UCSD-AML1 (cell line): ENCODE measurements at regions not wholly inside any gene's neighbourhood (a gene's known extent, or its start where the extent isn't known, plus 50 kb on each side); places are given as distances from the start of the nearest gene placed in this dataset.

ENCODE experiments used
- DNase-seq: peaks from one replicate; lab custom pipeline; 2025; ENCODE audit not compliant: unreplicated experiment; lab: John Stamatoyannopoulos, UW

DNA sequence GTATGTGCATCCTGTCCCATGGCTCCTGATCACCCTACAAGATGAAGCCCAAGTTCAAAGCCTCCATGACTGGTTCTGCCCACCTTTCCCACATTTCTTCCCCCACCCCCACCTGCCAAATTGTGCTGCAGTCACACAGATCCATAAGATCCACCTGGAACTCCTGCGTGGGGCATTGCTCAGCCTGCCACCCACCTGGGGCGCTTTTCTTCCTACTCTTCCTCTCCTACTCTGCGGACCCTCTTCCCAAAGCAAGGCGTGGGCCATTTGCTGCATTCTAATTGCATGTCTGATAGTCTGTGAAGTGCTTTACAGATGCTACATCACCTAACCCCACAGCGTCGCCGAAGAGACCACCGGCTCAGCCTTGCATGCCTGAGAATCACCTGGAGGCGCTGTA is 402.4 kb upstream of the ID2 start:
- no peak for DNase-seq

DNA sequence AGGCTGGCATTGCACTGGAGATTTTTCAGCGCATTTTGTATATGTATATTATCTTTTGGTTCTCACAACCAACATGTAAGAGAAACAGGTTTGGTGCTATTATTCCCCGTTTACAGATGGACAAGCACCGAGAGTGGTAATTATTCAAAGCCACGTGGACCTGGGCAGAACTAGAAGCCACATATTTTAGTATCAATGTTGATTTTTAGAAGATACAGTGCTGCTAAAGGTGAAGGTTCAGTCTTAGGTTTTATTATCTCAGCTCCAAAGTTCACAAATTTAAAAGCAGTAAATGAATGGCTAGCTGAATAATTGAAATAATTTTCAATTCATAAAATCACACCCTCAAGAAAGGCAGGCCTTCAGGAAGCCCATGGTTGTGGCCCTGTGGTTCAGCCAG is 400.6 kb upstream of the ID2 start:
- DNase-seq = no peak

DNA sequence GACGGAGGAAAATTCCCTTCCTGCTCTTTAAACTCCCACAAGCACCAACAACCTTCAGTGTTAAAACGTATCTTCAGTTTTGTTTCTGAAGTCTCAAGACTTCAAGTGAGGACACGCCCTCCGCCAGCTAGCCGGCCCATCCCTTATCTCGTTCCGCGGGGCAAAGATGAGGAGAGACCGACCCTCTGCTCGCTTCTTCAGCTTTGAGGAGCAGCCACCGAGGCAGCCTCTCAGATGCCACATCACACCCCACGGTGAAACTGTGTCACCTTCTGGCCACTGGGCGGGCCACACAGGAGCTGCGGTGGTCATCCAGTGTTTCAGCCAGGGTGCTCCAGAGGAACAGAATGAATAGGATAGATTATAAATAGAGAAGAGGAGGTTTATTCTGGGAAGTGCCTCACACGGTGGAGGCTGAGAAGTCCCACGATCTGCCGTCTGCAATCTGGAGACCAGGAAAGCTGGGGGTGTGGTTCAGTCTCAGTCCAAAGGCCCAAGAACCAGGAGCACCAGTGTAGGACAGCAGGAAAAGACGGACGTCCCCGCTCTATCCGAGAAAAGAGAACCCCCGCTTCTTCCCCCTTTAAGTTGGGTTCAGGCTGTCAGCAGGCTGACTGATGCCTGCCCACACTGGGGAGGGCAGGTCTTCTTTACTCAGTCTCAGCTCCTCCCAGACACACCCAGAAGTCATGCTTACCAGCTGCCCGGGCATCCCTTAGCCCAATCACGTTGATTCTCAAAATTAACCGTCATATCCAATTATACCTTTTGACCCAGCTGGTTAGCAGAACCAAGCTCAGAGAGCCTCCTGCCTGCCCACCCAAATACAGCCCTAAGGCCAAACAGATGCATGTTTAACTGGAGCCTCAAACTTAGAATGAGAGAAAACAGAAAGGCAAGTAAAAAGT is 399.7 kb upstream of the ID2 start:
- DNase-seq = no peak

DNA sequence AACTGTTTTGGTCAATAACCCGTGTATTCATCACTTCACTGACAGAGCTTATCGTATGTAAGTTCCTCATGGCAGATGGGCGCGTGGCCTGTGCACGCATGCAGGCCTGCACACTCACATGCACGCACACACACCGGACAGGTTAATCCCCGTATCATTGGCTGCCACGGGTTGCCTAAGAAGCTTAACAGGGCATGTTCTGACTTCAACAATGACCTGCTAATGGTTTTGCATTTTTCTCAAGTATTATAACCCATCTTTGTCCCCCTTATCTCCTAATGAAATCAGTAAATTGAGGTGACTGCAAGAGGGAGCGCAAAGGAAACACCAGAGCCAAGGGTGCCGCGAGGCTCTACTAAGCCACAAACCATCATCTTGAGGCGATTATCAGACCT is 399.0 kb upstream of the ID2 start:
- DNase-seq = no peak

DNA sequence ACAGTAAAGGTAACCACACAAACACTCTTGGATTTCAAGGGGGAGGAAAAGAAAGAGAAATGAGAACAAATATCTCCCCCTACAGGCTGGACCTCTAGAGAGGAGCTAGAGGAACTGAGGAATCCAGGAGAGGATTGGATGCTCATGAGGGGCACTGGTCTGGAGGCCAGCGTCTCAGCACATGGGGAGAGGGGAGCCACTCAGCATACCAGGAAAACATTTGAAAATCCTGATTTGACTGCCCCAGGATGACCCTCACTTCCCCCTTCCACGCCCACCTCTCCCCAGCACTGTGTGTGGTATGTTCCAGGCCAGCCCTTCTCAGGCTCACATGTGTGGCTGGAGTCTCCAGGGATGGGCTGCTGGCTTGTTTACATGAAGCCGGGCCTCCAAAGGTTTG is 396.8 kb upstream of the ID2 start:
- no peak for DNase-seq

DNA sequence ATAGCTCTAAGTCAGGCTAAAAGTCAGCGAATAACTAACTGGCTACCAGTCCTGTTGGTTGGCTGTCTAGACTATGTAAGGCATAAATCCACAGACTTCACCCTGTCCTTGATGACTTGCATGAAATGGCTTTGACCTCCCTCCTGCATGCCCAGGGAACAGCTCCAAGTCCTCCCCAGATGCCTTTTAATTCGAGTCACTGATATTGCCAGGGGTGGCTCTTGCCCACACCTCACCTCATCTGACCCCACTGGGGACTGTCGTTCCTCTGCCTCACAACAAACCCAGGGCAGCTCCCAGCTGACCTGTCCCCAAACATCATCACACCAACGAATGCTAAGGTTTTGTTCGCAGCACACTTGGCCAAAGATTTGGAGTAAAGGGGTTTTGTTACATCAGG is 396.0 kb upstream of the ID2 start:
- DNase-seq = no peak

DNA sequence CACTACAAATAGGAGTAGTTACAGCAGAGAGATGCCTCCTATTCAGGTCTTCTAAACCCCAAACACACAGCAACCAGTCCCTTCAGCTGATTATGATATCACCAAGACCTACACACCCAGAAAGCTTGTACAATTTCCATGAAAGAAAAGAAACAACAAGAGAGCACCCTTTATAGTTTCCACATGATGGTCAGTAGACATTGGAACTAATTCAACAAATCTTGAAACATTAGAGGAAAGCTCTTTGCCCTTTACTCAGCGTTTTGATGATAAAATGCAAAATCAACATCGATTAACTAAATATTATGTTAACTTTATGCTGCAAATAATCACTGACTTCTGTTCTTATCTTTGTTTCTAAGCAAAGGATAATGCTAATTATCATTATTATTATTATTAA is 393.6 kb upstream of the ID2 start:
- DNase-seq = no peak

DNA sequence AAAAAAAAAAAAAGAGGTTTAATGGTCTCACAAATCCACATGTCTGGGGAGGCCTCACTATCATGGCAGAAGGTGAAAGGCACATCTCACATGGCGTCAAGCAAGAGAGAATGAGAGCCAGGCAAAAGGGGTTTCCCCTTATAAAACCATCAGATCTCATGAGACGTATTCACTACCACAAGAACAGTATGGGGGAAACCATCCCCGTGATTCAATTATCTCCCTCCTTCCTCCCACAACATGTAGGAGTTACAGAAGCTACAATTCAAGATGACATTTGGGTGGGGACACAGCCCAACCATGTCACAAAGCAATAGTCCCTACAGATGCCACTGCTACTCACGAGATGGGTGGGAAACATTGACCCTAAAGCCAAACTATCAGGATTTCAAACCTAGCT is 392.7 kb upstream of the ID2 start:
- DNase-seq = no peak

DNA sequence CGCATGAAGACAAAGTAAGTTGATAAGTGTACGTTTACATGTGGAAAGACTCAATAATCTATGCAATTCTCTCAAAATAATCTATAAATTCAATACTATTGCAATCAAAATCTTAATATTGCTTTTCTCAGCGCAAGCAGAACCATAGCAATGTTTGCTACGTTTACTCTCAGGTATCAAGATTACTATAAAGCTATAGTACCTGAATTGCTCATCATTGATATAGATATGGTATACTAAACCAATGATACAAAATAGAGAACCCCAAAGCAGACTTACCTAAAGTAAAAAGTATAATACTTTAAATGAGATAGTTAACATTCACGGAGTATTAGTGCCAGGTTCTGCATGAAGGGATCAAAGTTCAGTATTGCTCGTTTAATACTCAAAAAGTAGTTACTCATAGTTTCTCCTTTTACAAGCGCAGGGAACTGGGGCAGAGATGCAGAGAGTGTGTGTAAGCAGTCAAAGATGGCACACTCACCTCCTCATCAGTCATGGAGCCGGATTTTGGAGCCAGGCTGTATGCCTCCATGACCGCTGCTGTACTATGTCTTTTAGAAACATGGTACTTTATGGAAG is 391.0 kb upstream of the ID2 start:
- no peak for DNase-seq

DNA sequence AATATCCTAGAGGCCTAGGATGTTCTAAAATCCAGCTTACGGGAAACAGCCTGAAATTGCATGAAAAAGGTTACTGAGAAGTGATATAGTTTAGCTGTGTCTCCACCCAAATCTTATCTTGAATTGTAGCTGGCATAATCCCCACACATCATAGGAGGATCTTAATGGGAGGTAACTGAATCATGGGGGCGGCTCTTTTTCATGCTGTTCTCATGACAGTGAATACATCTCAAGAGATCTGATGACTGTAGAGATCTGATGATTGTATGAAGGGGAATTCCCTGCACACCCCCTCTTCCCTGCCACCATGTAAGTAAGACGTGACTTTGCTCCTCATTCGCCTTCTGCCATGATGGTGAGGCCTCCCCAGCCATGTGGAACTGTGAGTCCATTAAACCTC is 385.6 kb upstream of the ID2 start:
- no peak for DNase-seq

DNA sequence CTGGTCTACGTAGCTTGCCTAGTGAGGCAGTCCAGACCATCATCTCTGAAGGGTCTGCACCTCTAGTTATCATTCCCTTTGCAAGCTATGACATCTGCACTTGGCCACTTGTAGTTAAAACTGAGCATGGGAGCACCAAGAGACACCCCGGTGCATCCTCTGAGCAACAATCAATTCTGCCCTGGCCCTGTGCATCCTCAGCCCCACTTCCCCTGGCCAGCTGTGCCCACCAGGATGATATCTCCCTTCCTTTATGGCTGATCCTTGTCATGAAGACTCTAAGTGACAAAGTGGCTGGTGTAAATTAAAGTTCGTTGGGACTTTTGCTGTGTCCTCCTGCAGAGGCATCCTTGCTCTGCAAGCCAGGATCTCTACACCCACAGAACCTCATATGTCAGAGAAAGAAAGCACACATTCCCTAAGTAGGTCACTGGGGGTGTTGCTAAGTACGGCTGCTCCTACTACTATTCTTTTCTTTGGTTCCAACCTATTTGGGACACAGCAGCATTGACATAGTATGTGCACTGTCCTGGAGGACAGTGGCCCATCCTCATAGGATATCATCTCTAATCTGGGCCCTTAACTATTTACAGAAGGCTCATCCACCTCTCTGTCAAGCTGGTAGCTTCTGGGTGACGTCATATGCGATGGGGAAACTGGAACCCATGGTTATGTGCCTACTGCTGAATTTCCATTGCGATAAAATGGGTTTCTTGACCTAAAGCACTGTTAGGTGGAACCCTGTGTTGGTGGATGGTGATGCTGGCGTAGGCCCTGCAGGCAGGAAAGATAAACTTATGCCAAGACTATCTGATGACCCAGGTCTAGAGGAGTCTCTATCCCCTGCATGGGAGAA is 384.3 kb upstream of the ID2 start:
- DNase-seq = no peak

DNA sequence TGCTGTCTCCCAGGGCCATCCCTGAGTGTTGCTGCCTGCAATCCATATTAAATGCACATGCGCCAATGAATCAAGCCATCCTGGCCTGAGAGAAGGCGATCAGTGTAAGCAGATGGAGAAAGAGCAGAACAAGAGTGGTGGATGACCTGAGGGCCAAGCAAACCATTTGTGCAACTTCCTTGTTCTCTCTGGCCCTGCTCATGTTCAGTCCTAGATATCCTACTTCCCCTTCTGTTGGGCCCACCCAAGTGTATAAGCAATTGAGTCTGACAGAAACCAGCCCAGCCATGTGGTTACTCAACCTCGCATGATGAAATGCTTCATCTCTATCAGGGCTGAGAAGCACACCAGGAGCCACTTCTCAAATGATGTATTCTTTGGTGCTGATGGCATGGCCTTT is 383.1 kb upstream of the ID2 start:
- DNase-seq = peak; percentile 45

DNA sequence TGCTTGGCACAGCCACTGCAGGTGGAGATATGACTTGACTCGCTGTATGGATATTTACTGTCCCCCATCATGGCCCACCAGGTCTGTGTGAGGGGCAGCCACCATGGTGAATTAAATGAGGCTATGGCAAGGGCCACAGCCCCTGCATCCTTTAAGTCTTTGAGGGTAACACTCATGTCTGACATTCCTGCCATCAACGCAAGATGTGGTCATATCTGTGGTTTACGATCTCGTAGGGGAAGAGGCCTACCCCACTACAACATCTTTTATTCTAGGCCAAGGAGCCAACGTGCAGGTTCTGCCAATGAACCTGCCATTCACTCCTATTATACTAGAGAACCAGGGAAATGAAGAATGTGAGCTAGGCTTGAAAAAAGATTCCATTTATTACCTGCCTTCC is 381.6 kb upstream of the ID2 start:
- DNase-seq = no peak

DNA sequence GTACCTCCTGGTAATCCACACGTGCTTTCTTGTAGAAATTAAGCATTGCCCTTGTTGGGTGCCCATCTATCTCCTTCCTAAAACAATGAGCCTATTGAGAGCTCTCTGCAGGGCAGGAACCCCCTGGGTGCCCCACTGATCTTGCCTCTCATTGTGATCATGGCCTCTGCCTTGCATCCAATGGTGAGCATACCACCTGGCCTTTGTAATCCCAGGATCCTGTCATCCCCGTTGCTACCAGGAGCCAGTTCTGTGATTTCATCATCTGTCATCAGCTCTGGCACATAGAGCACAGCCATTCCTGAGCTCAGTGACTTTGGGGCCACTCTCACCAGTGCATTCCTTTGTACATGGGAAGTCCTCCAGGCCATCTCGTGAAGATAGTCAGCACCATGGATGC is 381.0 kb upstream of the ID2 start:
- DNase-seq = no peak

DNA sequence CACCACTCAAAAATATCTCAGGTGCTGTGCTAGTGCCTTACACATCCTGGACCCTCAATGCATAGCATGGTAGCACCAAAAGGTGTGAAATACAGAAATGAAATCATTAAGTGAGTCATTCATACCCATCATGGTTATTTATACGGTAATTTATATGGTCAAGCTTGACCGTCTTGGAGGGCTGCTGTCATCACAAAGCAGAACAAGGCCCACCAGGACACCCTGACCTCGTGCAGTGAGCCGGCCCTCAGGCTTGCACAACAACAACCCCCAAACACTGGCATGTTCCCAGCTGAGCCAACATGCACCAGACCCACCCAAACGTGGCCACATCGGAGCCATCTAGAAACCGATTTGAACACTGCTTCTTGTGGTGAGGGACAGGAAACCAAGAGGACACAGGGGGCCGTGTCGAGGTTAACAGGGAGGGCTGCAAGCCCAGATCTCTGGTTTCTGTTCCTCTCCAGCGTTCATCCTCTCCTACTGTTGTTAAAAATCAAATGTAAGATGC is 378.5 kb upstream of the ID2 start:
- peak; percentile 73 for DNase-seq

DNA sequence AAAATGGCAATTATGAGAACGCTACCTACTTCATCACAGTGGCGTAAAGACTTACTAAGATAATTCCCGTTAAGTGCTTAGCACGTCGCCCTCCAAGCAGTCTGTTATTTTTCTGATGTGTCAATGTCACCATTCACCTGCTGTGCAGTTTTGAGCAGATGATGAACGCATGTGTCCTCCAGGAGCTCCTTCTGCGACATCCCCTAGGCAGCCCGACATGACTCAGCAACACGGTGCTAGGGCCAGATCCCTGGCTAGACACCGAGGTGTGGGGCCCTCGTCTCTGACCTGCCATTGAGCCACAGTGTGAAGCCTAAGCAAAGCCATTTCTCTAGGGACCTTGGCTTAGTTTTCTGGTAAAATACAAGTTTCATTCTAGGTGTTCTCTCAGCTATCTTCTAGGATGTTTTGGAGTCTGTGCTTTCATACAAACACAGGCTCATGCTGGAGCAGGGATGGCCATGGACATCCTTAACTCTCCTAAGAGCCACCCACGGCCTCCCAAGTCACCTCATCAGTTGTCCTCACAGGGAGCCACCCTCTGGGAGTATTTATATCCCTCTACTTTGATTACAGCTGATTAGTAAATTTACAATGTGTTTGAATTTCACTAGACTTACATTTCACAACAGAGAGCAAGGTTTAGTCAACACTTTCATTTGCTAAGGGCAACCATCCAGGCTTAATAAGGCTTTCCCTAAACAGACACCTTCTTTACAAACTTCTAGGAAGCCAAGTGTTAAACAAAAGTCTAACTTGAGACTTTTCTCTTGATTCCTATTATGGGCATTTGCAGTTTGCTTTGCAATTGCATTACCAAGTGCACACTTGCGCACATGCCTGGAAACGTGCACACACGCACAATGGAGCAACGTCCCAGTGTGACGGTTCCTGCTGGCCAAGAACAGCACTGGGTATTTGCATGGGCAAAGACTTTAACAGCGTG is 376.8 kb upstream of the ID2 start:
- no peak for DNase-seq

DNA sequence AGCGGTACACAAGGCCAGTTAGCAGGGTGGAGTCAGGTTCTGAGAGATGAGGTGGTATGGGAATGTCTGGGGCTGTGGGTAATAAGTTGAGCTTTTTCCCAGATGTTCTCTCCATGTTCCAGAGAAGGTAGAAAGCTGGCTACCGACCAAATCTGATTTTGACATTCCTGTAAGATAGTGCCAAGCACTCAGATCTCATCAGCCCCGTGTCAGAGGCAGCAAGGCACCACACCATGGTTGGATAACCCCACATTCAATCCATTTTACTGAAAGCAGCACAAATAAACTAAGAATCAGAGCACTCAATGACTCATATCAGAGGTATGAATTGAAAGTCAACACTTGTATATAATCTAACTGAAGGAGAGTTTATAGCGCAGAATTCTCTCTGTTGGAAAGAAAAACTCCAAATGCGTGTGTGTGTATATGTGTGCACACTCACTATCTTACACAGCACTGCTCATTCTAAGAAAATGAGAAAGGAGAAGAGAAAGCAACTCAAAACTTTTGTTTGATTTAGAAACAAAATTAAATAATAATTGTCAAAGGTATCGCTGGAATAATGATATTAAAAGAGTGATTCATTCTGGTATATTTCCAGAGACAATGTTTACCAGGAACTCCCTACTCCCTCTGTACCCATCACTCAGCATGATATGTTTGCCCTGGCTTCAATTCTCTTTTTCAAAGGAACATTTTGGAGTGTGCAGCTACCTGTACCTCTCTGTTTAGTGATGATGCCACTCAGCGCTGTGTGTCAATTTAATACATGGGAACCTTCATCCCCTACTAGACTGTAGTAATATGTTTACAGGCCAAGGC is 375.1 kb upstream of the ID2 start:
- DNase-seq = no peak

DNA sequence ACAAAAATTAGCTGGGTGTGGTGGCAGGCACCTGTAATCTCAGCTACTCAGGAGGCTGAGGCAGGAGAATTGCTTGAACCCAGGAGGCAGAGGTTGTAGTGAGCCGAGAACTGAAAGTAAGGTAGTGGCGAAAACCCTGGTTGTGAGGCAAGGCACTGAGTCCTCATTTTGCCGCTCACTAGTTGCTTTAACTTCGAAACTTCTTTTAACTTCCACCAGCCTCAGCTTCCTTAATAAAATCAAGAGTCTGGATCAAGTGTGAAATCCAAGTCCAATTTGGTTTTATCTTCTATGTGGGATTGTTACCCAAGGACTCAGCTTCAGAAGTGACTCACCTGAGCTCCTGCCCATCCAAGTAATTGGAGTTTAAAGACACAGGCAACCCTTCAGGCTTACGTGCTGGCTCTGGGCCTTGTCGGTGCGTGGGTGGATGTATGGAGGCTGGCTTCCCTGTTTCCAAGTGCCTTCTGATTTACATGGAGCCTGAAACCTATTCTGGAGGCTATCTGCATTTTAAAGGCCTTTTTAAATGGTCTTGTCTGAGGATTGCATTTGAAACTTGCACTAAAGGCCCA is 374.2 kb upstream of the ID2 start:
- no peak for DNase-seq

DNA sequence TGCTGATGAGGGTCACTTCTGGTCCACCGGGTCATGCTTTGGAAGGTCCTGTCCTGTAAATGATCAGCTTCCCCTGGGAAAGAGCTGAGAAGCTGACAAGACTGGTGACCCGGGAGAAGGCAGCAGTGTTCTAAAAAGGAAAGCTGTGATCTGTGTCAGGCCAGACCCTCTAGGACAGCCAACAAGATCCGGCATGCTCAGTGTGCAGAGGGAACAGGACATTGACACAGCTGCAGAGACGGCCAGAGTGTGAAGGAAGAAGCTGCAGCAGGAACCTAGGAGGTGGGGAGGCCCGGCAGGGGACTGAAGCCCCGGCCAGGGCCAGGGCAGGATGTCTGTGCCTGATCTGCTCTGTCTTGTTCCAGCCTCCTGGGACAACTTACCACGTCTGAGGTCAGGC is 372.7 kb upstream of the ID2 start:
- peak; percentile 68 for DNase-seq
